ENCODE measurements at regions not wholly inside any gene's neighbourhood (a gene's known extent, or its start where the extent isn't known, plus 50 kb on each side); places are given as distances from the start of the nearest gene placed in this dataset.

- H3K27ac Mint-ChIP-seq, result no peak overlapping the region; the same call in 1 of the 2 replicates
- peaks cover 28% of the 10 kb centered on the region for H3K36me3 Mint-ChIP-seq (ENCODE audit: low read depth)
- peaks cover 28% of the 10 kb centered on the region for H3K9me3 Mint-ChIP-seq
- no peak for DNase-seq
- no peak overlapping the region for H3K4me3 Mint-ChIP-seq
- H3K27me3 Mint-ChIP-seq (ENCODE audit: insufficient read depth), result peaks cover 1% of the 10 kb centered on the region; the same call in 1 of the 2 replicates
- no peak for TF ChIP-seq CTCF (IDR thresholded peaks at IDR 0.05)
- peaks cover 72% of the 10 kb centered on the region for H3K4me1 Mint-ChIP-seq (ENCODE audit: low read depth)
These were observed 194.9 kb upstream of the CDH11 start for GRCh38 chr16:65316808-65317207.

- H3K36me3 Mint-ChIP-seq (ENCODE audit: low read depth), result peaks cover 28% of the 10 kb centered on the region
- H3K27me3 Mint-ChIP-seq (ENCODE audit: insufficient read depth), result peaks cover 1% of the 10 kb centered on the region; the same call in 1 of the 2 replicates
- H3K4me1 Mint-ChIP-seq (ENCODE audit: low read depth), result peaks cover 87% of the 10 kb centered on the region
- no peak for DNase-seq
- no peak for TF ChIP-seq CTCF (IDR thresholded peaks at IDR 0.05)
- H3K9me3 Mint-ChIP-seq, result peaks cover 28% of the 10 kb centered on the region
- peak overlapping the region; percentile 40; the same call in 1 of the 2 replicates for H3K27ac Mint-ChIP-seq
- H3K4me3 Mint-ChIP-seq, result no peak overlapping the region; the same call in 1 of the 2 replicates
These were observed 193.4 kb upstream of the CDH11 start for GRCh38 chr16:65315081-65315780.

- H3K9me3 Mint-ChIP-seq, result peaks cover 28% of the 10 kb centered on the region
- peaks cover 1% of the 10 kb centered on the region; the same call in 1 of the 2 replicates for H3K27me3 Mint-ChIP-seq (ENCODE audit: insufficient read depth)
- TF ChIP-seq CTCF (IDR thresholded peaks at IDR 0.05), result no peak
- DNase-seq, result peak; percentile 61
- H3K4me3 Mint-ChIP-seq, result peak overlapping the region; percentile 23
- peaks cover 87% of the 10 kb centered on the region for H3K4me1 Mint-ChIP-seq (ENCODE audit: low read depth)
- peaks cover 28% of the 10 kb centered on the region for H3K36me3 Mint-ChIP-seq (ENCODE audit: low read depth)
- peak overlapping the region; percentile 40 for H3K27ac Mint-ChIP-seq
These were observed 192.8 kb upstream of the CDH11 start for GRCh38 chr16:65314627-65315008.

GRCh38 chr16:65313936-65314626 lies 192.2 kb upstream of the CDH11 start:
- DNase-seq, result no peak
- Mint-ChIP-seq H3K36me3 (ENCODE audit: low read depth) (peaks cover 28% of the 10 kb centered on the region), H3K4me3 (peak overlapping the region; percentile 23; the same call in 1 of the 2 replicates), H3K4me1 (ENCODE audit: low read depth) (peaks cover 89% of the 10 kb centered on the region), H3K9me3 (peaks cover 28% of the 10 kb centered on the region), H3K27ac (peak overlapping the region; percentile 40), H3K27me3 (ENCODE audit: insufficient read depth) (peaks cover 1% of the 10 kb centered on the region; the same call in 1 of the 2 replicates)
- no peak for TF ChIP-seq CTCF (IDR thresholded peaks at IDR 0.05)

- peak overlapping the region; percentile 90 for H3K27ac Mint-ChIP-seq
- peak overlapping the region; percentile 73 for H3K4me3 Mint-ChIP-seq
- peaks cover 1% of the 10 kb centered on the region; the same call in 1 of the 2 replicates for H3K27me3 Mint-ChIP-seq (ENCODE audit: insufficient read depth)
- peaks cover 28% of the 10 kb centered on the region for H3K36me3 Mint-ChIP-seq (ENCODE audit: low read depth)
- H3K4me1 Mint-ChIP-seq (ENCODE audit: low read depth), result peaks cover 83% of the 10 kb centered on the region
- no peak for TF ChIP-seq CTCF (IDR thresholded peaks at IDR 0.05)
- H3K9me3 Mint-ChIP-seq, result peaks cover 28% of the 10 kb centered on the region
- peak; percentile 80 for DNase-seq
These were observed 190.9 kb upstream of the CDH11 start for GRCh38 chr16:65312795-65313194.
